K562 (cell line): ENCODE measurements at regions not wholly inside any gene's neighbourhood (a gene's known extent, or its start where the extent isn't known, plus 50 kb on each side); places are given as distances from the start of the nearest gene placed in this dataset.
"Not testable (repeated sequence)": the region's sequence is repeated elsewhere in the genome, so short reads cannot be mapped to it uniquely, and the experiment has no call there.

Source experiments
- ATAC-seq: fragments of 200-7000 bp; cut with Tn5 transposase; 3 replicates; pipeline ENCODE4 v1.9.1; 2020; ENCODE audit warnings: moderate library complexity
- BruUV-seq: library from RNA; stranded (reverse); fragments of 400-500 nt; replicated peaks from 2 replicates; lab custom pipeline; 2021; lab: Mats Ljungman, UMichigan
- CTCF ChIA-PET: fragments of 300-600 bp; formaldehyde crosslinking; extraction: SDS; loops from one replicate; lab custom pipeline; 2021; ENCODE audit warnings: low intra/inter-chr PET ratio; lab: Yijun Ruan, JAX
- POLR2A ChIA-PET: fragments of 300-600, 350-650 bp; sonication (Branson Sonifier 250); formaldehyde crosslinking; extraction: SDS; loops from one replicate; lab custom pipeline; 2021; ENCODE audit warnings: antibody characterized with exemption, inconsistent platforms; lab: Yijun Ruan, JAX
- DNase-seq, 4 experiments: peaks; one replicate each; pipeline versions ENCODE4 v3.0.0 to v3.0.0-alpha.2; 2011 to 2018; ENCODE audit warnings: low spot score in 3 of 4, mixed read lengths in 3 of 4; ENCODE audit errors: extremely low read depth in 1 of 4
- FAIRE-seq: peaks from 2 replicates; lab custom pipeline; 2011; peaks lifted over from hg19 to GRCh38; lab: Jason Lieb, UNC
- H2AFZ ChIP-seq: 2 replicates; pipeline ENCODE4 v1.6.0; 2011; ENCODE audit warnings: low read depth, low read length, control low read depth, inconsistent platforms
- H3K27ac ChIP-seq: fragments of 200-600 bp; 3 replicates; pipeline ENCODE4 v1.8.0; 2011; ENCODE audit warnings: low read depth, mild to moderate bottlenecking, control low read depth, inconsistent platforms, low read length, moderate library complexity, mixed read lengths; ENCODE audit errors: extremely low read depth
- H3K27me3 ChIP-seq, 2 experiments: fragments of 300-600 bp in 1 of 2; 2 replicates in 1 of 2; 3 replicates in 1 of 2; pipeline versions ENCODE4 v1.6.0 to v1.8.0; 2011; ENCODE audit warnings: inconsistent platforms in 2 of 2, low read length in 2 of 2, mild to moderate bottlenecking in 1 of 2, mixed read lengths in 1 of 2, moderate library complexity in 1 of 2; ENCODE audit not compliant: control insufficient read depth in 2 of 2, insufficient read depth in 2 of 2
- H3K36me3 ChIP-seq: fragments of 300-600 bp; 3 replicates; pipeline ENCODE4 v1.8.0; 2011; ENCODE audit warnings: mild to moderate bottlenecking, low read length, inconsistent platforms; ENCODE audit not compliant: control insufficient read depth, insufficient read depth
- H3K4me1 ChIP-seq, 2 experiments: fragments of 200-600 bp in 1 of 2; replicated peaks in 1 of 2; 2 replicates in 1 of 2; 3 replicates in 1 of 2; pipeline versions ENCODE4 v1.5.1 to v1.8.0; 2011; ENCODE audit warnings: inconsistent platforms in 2 of 2, low read length in 2 of 2, mild to moderate bottlenecking in 1 of 2, mixed read lengths in 1 of 2, moderate library complexity in 1 of 2; ENCODE audit not compliant: control insufficient read depth in 2 of 2, insufficient read depth in 2 of 2
- H3K4me2 ChIP-seq: 2 replicates; pipeline ENCODE4 v1.6.1; 2011; ENCODE audit warnings: low read length, control low read depth, inconsistent platforms, mixed read lengths; ENCODE audit not compliant: insufficient read depth
- H3K4me3 ChIP-seq: fragments of 200-600 bp; sonication (generic), shearing (Covaris generic); 2 replicates; pipeline ENCODE4 v1.5.1; 2016; ENCODE audit warnings: control low read depth, inconsistent platforms
- H3K79me2 ChIP-seq: fragments of 200-600 bp; 3 replicates; pipeline ENCODE4 v1.8.0; 2011; ENCODE audit warnings: low read length, inconsistent platforms; ENCODE audit not compliant: control insufficient read depth, insufficient read depth
- H3K9ac ChIP-seq, 2 experiments: 2 replicates each; pipeline versions ENCODE4 v1.6.0 to v1.6.1; 2011; ENCODE audit warnings: low read depth in 2 of 2, low read length in 2 of 2, control low read depth in 1 of 2, inconsistent platforms in 1 of 2, mild to moderate bottlenecking in 1 of 2, mixed read lengths in 1 of 2; ENCODE audit not compliant: insufficient read depth in 1 of 2
- H3K9me1 ChIP-seq: one replicate; pipeline ENCODE4 v1.6.0; 2011; ENCODE audit warnings: inconsistent platforms, mild to moderate bottlenecking, low read length, moderate library complexity; ENCODE audit not compliant: control insufficient read depth, insufficient read depth
- H3K9me3 ChIP-seq: replicated peaks from 2 replicates; pipeline ENCODE4 v1.5.1; 2011; ENCODE audit warnings: low read depth, low read length, inconsistent platforms; ENCODE audit not compliant: control insufficient read depth, insufficient read depth
- H4K20me1 ChIP-seq: replicated peaks from 2 replicates; pipeline ENCODE4 v1.6.1; 2011; ENCODE audit warnings: low read length, inconsistent platforms, mixed read lengths; ENCODE audit not compliant: control insufficient read depth, insufficient read depth
- C11orf30 ChIP-seq: fragments of 450-650 bp; IDR thresholded peaks from 2 replicates; pipeline ENCODE4 v1.6.1; 2016; ENCODE audit warnings: low read depth, mild to moderate bottlenecking
- GABPB1 ChIP-seq: sonication (generic); formaldehyde crosslinking; IDR thresholded peaks from 2 replicates; pipeline ENCODE4 v1.8.0; 2022; ENCODE audit warnings: mild to moderate bottlenecking, missing genetic modification reagents
- ZFP30 ChIP-seq: fragments of 250-450 bp; sonication (Bioruptor Pico); IDR thresholded peaks from 2 replicates; pipeline ENCODE4 v1.8.0; 2022; ENCODE audit warnings: moderate library complexity, mild to moderate bottlenecking, inconsistent platforms, borderline replicate concordance
- ZKSCAN3 ChIP-seq: fragments of 250-450 bp; sonication (Bioruptor Pico); IDR thresholded peaks from 2 replicates; pipeline ENCODE4 v1.4.0; 2020
- WGBS: fragments of 100-300 bp; shearing (Covaris generic); methylation state at CpG from one replicate; pipeline ENCODE4 v1.1.6; 2016; ENCODE audit warnings: low coverage, mixed read lengths; ENCODE audit not compliant: insufficient coverage; ENCODE audit errors: missing lambda C conversion rate; 5-methylcytosine and 5-hydroxymethylcytosine counted together
- in situ Hi-C: fragments of 300-500 bp; cut with MboI; formaldehyde crosslinking; loops from 4 replicates; pipeline ENCODE4 v1.15.0; 2018; ENCODE audit warnings: inconsistent platforms, mixed read lengths
- intact Hi-C: fragments of 100-400 bp; cut with micrococcal nuclease; formaldehyde crosslinking; loops from 2 replicates; pipeline ENCODE4 v1.14.2; 2022
- TF ChIP-seq, protein P1 (sequence below): fragments of 450-650 bp; IDR thresholded peaks from 2 replicates; pipeline ENCODE4 v1.6.1; 2017; ENCODE audit warnings: mild to moderate bottlenecking, moderate library complexity

DNA sequence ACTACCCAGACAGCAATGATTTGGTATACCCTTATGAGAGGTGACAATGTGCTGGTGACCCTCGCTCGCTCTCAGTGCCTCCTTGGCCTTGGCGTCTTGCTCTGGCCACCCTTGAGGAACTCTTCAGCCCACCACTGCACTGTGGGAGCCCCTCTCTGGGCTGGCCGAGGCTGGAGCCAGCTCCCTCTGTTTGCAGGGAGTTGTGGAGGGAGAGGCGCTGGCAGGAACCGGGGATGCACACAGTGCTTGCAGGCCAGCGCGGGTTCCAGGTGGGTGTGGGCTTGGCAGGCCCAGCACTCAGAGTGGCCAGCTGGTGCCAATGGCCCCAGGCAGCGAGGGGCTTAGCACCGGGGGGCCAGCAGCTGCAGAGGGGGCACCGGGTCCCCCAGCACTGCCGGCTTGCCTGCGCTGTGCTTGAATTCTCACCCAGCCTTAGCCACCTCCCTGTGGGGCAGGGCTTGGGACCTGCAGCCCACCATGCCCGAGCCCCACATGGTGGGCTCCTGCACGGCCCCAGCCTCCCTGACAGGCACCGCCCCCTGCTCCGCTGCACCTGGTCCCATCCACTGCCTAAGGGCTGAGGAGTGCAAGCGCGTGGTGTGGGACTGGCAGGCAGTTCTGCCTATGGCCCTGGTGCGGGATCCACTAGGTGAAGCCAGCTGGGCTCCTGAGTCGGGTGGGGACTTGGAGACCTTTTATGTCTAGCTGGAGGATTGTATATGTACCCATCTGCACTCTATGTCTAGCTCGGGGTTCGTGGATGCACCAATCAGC is 857.0 kb upstream of the IGFBP7 start:
- no peaks in the 10 kb centered on the region for H3K27me3 ChIP-seq
- H3K9me3 ChIP-seq = no peaks in the 10 kb centered on the region
- H3K27ac ChIP-seq = no peak overlapping the region
- ChIA-PET CTCF (no interaction called here), POLR2A (no interaction called here)
- DNase-seq (no peak), FAIRE-seq (no peak), ATAC-seq (no peak)
- WGBS = under 1% methylated on average over 21 of the region's 23 CpGs
- H3K4me1 ChIP-seq = no peaks in the 10 kb centered on the region
- no peak overlapping the region for H2AFZ ChIP-seq
- H3K79me2 ChIP-seq = no peaks in the 10 kb centered on the region
- H3K36me3 ChIP-seq = no peaks in the 10 kb centered on the region
- H3K4me2 ChIP-seq = no peak overlapping the region
- H3K4me3 ChIP-seq = no peak overlapping the region
- intact Hi-C loops (no loop called here), in situ Hi-C loops (no loop called here)
- no peaks in the 10 kb centered on the region for H3K9me1 ChIP-seq
- no peak for TF ChIP-seq ZFP30 (CRISPR knock-in tag)
- TF ChIP-seq, protein P1, sequence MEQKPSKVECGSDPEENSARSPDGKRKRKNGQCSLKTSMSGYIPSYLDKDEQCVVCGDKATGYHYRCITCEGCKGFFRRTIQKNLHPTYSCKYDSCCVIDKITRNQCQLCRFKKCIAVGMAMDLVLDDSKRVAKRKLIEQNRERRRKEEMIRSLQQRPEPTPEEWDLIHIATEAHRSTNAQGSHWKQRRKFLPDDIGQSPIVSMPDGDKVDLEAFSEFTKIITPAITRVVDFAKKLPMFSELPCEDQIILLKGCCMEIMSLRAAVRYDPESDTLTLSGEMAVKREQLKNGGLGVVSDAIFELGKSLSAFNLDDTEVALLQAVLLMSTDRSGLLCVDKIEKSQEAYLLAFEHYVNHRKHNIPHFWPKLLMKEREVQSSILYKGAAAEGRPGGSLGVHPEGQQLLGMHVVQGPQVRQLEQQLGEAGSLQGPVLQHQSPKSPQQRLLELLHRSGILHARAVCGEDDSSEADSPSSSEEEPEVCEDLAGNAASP = no peak
- no peak for TF ChIP-seq ZKSCAN3 (CRISPR knock-in tag)
- no peak for TF ChIP-seq GABPB1
- TF ChIP-seq C11orf30 = no peak
- no TSS peak for BruUV-seq
- no peak overlapping the region for H3K9ac ChIP-seq
- H4K20me1 ChIP-seq = no peaks in the 10 kb centered on the region

DNA sequence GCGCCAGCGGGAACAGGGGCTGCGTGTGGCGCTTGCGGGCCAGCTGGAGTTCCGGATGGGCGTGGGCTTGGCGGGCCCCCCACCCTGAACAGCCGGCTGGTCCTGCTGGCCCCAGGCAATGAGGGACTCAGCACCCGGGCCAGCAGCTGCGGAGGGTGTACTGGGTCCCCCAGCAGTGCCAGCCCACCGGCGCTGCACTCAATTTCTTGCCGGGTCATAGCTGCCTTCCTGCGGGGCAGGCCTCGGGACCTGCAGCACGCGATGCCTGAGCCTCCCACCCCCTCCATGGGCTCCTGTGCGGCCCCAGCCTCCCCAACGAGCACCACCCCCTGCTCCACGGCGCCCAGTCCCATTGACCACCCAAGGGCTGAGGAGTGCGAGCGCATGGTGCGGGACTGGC is 855.2 kb upstream of the IGFBP7 start:
- ATAC-seq, H3K79me2 ChIP-seq, FAIRE-seq, intact Hi-C loops, H3K27ac ChIP-seq, POLR2A ChIA-PET, in situ Hi-C loops, H3K9me1 ChIP-seq, DNase-seq, H3K36me3 ChIP-seq, CTCF ChIA-PET, BruUV-seq, H3K4me3 ChIP-seq, H2AFZ ChIP-seq, H3K4me2 ChIP-seq, H3K27me3 ChIP-seq, H4K20me1 ChIP-seq, H3K9ac ChIP-seq, H3K9me3 ChIP-seq, H3K4me1 ChIP-seq: not testable (repeated sequence)
- WGBS = 0% methylated on average over 16 of the region's 25 CpGs
